ENCODE measurements at regions not wholly inside any gene's neighbourhood (a gene's known extent, or its start where the extent isn't known, plus 50 kb on each side); places are given as distances from the start of the nearest gene placed in this dataset.

DNA sequence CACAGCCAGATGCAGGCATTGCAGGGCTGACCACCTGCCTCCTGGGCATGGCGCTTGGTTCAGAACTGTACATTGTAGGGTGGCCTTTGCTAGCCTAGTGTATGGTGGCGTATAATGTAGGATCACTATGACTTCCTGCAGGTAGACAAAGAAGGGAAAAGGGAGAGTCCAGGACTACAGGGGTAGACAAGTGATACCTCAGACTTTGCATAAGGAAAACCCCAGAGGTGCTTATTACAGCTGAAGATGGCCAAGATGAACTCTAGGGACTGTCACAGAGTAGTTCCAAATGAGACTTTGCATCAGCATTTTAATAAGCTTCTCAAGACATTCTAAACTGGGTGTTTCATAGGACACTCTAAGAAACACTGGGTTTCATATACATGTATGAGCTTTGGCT is 116.4 kb upstream of the PUDP start:
- TF ChIP-seq CTCF (conservative IDR thresholded peaks at IDR 0.05): no peak
- DNase-seq (ENCODE audit: low read depth, low spot score): no peak
- H3K36me3 Mint-ChIP-seq (ENCODE audit: low read depth): peaks cover 11% of the 10 kb centered on the region
- no peaks in the 10 kb centered on the region for H3K9me3 Mint-ChIP-seq
- no peak overlapping the region for H3K4me3 Mint-ChIP-seq
- no peaks in the 10 kb centered on the region for H3K27me3 Mint-ChIP-seq (ENCODE audit: low read depth)
- H3K4me1 Mint-ChIP-seq: no peaks in the 10 kb centered on the region
- no peak overlapping the region for H3K27ac Mint-ChIP-seq (ENCODE audit: unreplicated experiment)

GRCh38 chrX:7263961-7264360 is 116.0 kb upstream of the PUDP start:
- Mint-ChIP-seq H3K4me3 (no peak overlapping the region), H3K4me1 (no peaks in the 10 kb centered on the region), H3K36me3 (ENCODE audit: low read depth) (peaks cover 16% of the 10 kb centered on the region), H3K27me3 (ENCODE audit: low read depth) (no peaks in the 10 kb centered on the region), H3K27ac (ENCODE audit: unreplicated experiment) (no peak overlapping the region), H3K9me3 (no peaks in the 10 kb centered on the region)
- no peak for DNase-seq (ENCODE audit: low read depth, low spot score)
- TF ChIP-seq CTCF (conservative IDR thresholded peaks at IDR 0.05): no peak

- Mint-ChIP-seq H3K27me3 (ENCODE audit: low read depth) (no peaks in the 10 kb centered on the region), H3K4me1 (no peaks in the 10 kb centered on the region), H3K9me3 (no peaks in the 10 kb centered on the region), H3K27ac (ENCODE audit: unreplicated experiment) (no peak overlapping the region), H3K36me3 (ENCODE audit: low read depth) (peaks cover 18% of the 10 kb centered on the region), H3K4me3 (no peak overlapping the region)
- no peak for DNase-seq (ENCODE audit: low read depth, low spot score)
- TF ChIP-seq CTCF (conservative IDR thresholded peaks at IDR 0.05): no peak
Measured at GRCh38 chrX:7263330-7263729, 115.4 kb upstream of the PUDP start.

GRCh38 chrX:7262551-7262950 is 114.6 kb upstream of the PUDP start:
- H3K27me3 Mint-ChIP-seq (ENCODE audit: low read depth): no peaks in the 10 kb centered on the region
- peaks cover 24% of the 10 kb centered on the region for H3K36me3 Mint-ChIP-seq (ENCODE audit: low read depth)
- H3K4me3 Mint-ChIP-seq: no peak overlapping the region
- TF ChIP-seq CTCF (conservative IDR thresholded peaks at IDR 0.05): no peak
- DNase-seq (ENCODE audit: low read depth, low spot score): no peak
- H3K27ac Mint-ChIP-seq (ENCODE audit: unreplicated experiment): no peak overlapping the region
- H3K9me3 Mint-ChIP-seq: no peaks in the 10 kb centered on the region
- no peaks in the 10 kb centered on the region for H3K4me1 Mint-ChIP-seq

DNA sequence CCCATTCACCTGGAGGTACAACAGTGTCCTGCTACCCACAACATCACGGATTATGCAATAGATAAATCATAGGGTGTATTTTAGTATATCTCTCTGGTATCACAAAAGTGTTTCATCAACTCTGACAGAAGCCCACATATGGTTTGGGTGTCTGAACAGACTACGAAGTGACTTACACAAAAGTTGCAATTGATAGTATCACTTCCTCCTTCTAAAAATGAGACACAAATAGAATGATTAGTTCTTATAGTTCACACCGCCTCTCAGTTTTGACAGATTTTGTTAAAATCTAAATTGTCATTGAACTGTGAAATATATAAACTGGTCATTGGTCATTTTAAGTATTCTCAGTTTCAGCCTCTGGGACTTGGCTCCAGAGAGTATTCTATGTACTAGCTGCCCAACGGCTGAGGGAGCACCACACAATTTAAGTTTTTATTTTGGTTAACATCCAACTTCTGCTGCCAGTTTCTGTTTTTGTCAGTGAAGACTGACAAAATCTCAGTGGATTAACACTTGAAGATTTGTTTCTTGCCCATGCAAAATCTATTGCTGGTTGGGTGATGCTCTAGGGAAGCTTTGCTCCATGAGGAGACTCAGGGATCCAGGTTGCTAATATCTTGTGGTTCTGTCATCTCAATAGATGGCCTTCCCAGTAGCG is 113.8 kb upstream of the PUDP start:
- no peaks in the 10 kb centered on the region for H3K4me1 Mint-ChIP-seq
- no peak overlapping the region for H3K27ac Mint-ChIP-seq (ENCODE audit: unreplicated experiment)
- H3K27me3 Mint-ChIP-seq (ENCODE audit: low read depth): no peaks in the 10 kb centered on the region
- no peak overlapping the region for H3K4me3 Mint-ChIP-seq
- peaks cover 28% of the 10 kb centered on the region for H3K36me3 Mint-ChIP-seq (ENCODE audit: low read depth)
- no peak for DNase-seq (ENCODE audit: low read depth, low spot score)
- H3K9me3 Mint-ChIP-seq: no peaks in the 10 kb centered on the region
- TF ChIP-seq CTCF (conservative IDR thresholded peaks at IDR 0.05): no peak

All from neural crest cell (in vitro differentiated cells).